Psoas muscle (tissue), 7 donors: ENCODE measurements at regions not wholly inside any gene's neighbourhood (a gene's known extent, or its start where the extent isn't known, plus 50 kb on each side); places are given as distances from the start of the nearest gene placed in this dataset.
"Not testable (repeated sequence)": the region's sequence is repeated elsewhere in the genome, so short reads cannot be mapped to it uniquely, and the experiment has no call there.

Experiments
- ATAC-seq, 4 donors: fragments of 200-7000 bp; cut with Tn5 transposase; one replicate each; pipeline ENCODE4 v1.9.1; 2020; ENCODE audit warnings: moderate library complexity in 3 of 4, mild to moderate bottlenecking in 2 of 4
- DNase-seq, 2 donors: peaks; one replicate each; pipeline ENCODE4 v3.0.0-alpha.2; 2020
- H3K27ac ChIP-seq: fragments of 200-600 bp; one replicate; pipeline ENCODE4 v1.8.0; 2022
- H3K27me3 ChIP-seq, 3 donors: fragments of 200-600 bp in 1 of 3; one replicate each; pipeline versions ENCODE4 v1.6.1 to v1.8.0; 2013 to 2022; ENCODE audit warnings: low read length in 2 of 3, mild to moderate bottlenecking in 2 of 3, moderate library complexity in 1 of 3; ENCODE audit not compliant: insufficient read depth in 3 of 3
- H3K36me3 ChIP-seq, 2 donors: fragments of 200-600 bp in 1 of 2; one replicate each; pipeline versions ENCODE4 v1.6.1 to v1.8.0; 2013 to 2022; ENCODE audit warnings: low read depth in 1 of 2, mild to moderate bottlenecking in 1 of 2, moderate library complexity in 1 of 2; ENCODE audit not compliant: insufficient read depth in 1 of 2
- H3K4me1 ChIP-seq: fragments of 200-600 bp; one replicate; pipeline ENCODE4 v1.8.0; 2022
- H3K4me3 ChIP-seq: fragments of 200-600 bp; one replicate; pipeline ENCODE4 v1.8.0; 2022; ENCODE audit warnings: mild to moderate bottlenecking
- H3K9me3 ChIP-seq: fragments of 200-600 bp; one replicate; pipeline ENCODE4 v1.8.0; 2022
- WGBS, 3 donors: extraction: QIAGEN DNeasy Blood & Tissue Kit; methylation state at CpG; one replicate each; pipeline versions ENCODE4 v1.1.6 to v1.1.7; 2013; 5-methylcytosine and 5-hydroxymethylcytosine counted together
- intact Hi-C, 2 donors: fragments of 100-400 bp; cut with DNase I; formaldehyde crosslinking; loops; one replicate each; pipeline versions ENCODE4 v1.11.0 to v1.14.2; 2022
- TF ChIP-seq, protein P1 (sequence below): fragments of 200-600 bp; IDR thresholded peaks from one replicate; pipeline ENCODE4 v1.8.0; 2022; ENCODE audit warnings: antibody characterized with exemption
- donor health status: healthy with polysubstance abuse.
- donor health status: DM: no; HTN: no; CAD: no; lungs with moderate emphysema.
- donor health status: Bipolar disorder and iron deficiency.
- donor health status: healthy.
- donor health status: DM: yes; HTN: yes; CAD: no.
- donor health status: DM: no; HTN: no; CAD: no.
- donor health status: DM: yes; HTN: yes; CAD: no.

DNA sequence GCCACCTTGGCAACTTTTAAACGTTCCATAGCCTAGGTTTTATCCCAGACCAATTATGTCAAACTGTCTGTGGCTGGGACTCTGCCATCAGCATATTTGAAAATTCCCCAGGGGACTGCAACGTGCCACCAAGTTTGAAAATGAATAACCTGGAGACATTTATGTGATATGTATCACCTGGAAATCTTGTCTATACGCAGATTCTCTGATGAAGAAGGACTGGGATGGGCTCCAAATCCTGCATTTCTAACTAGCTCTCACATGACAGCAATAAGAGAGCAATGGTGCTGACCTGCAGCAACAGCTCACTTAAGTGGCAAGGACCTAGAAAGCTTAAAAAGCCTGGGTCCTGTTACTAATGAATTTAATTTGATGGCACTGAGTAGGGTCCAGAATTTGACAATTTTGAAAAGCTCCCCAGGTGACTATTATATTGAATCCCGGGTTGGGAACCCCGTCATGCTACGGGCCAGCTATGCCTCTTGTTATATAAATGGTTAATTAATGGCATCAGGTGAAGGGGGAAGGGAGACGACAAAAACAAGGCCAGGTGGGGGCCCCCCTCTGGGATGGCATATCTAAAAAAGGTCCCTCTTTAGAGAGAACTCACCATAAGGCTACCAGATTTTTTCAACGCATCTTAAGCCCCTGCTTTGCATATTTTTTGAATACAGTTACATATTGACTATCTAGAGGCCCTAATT is 213.7 kb downstream of the ZIC5 start:
- no peaks in the 10 kb centered on the region for H3K36me3 ChIP-seq
- no peak for DNase-seq
- TF ChIP-seq, protein P1, sequence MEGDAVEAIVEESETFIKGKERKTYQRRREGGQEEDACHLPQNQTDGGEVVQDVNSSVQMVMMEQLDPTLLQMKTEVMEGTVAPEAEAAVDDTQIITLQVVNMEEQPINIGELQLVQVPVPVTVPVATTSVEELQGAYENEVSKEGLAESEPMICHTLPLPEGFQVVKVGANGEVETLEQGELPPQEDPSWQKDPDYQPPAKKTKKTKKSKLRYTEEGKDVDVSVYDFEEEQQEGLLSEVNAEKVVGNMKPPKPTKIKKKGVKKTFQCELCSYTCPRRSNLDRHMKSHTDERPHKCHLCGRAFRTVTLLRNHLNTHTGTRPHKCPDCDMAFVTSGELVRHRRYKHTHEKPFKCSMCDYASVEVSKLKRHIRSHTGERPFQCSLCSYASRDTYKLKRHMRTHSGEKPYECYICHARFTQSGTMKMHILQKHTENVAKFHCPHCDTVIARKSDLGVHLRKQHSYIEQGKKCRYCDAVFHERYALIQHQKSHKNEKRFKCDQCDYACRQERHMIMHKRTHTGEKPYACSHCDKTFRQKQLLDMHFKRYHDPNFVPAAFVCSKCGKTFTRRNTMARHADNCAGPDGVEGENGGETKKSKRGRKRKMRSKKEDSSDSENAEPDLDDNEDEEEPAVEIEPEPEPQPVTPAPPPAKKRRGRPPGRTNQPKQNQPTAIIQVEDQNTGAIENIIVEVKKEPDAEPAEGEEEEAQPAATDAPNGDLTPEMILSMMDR, result no peak
- H3K27ac ChIP-seq, result no peak overlapping the region
- no peaks in the 10 kb centered on the region for H3K4me1 ChIP-seq
- no peak overlapping the region for H3K4me3 ChIP-seq
- H3K27me3 ChIP-seq, result no peaks in the 10 kb centered on the region
- intact Hi-C loops, result no loop called here
- 73 to 77% (median 73%) methylated on average over 8 of the region's 8 CpGs for WGBS, 3 donors
- ATAC-seq, result no peak
- peaks cover 7% of the 10 kb centered on the region for H3K9me3 ChIP-seq

DNA sequence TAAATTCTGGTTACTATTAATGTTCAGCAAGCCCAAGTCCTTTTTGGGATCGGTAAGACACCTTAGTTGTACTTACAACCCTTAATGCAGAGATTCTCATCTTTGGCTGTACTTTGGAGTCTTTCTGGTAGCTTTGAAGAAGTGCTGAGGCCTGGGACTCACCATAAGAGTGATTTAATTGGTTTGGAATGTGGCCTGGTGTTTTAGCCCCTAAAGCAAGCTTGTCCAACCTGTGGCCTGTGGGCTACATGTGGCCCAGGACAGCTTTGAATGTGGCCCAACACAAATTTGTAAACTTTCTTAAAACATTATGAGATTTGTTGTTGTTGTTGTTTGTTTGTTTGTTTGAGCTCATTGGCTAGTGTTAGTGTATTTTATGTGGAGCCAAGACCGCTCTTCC is 215.3 kb downstream of the ZIC5 start:
- Histone ChIP-seq H3K4me1 (no peaks in the 10 kb centered on the region), H3K4me3 (no peak overlapping the region), H3K36me3 (no peaks in the 10 kb centered on the region), H3K27ac (no peak overlapping the region), H3K27me3 (no peaks in the 10 kb centered on the region), H3K9me3 (peaks cover 7% of the 10 kb centered on the region)
- intact Hi-C loops, result no loop called here
- TF ChIP-seq, protein P1, result no peak
- DNase-seq, result no peak
- no peak for ATAC-seq
- WGBS, 3 donors, result 88 to 96% (median 91%) methylated on average over 2 of the region's 2 CpGs

DNA sequence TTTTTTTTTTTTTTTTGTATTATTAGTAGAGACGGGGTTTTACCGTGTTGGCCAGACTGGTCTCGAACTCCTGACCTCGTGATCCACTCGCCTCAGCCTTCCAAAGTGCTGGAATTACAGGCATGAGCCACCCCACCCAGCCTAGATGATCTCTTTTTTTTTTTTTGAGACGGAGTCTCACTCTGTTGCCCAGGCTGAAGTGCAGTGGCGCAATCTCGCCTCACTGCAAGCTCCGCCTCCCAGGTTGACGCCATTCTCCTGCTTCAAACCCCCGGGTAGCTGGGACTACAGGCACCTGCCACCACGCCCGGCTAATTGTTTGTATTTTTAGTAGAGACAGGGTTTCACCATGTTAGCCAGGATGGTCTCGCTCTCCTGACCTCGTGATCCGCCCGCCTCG is 216.8 kb downstream of the ZIC5 start:
- intact Hi-C loops, H3K27me3 ChIP-seq, H3K4me1 ChIP-seq, H3K36me3 ChIP-seq, H3K27ac ChIP-seq, ATAC-seq, DNase-seq, H3K4me3 ChIP-seq, H3K9me3 ChIP-seq: not testable (repeated sequence)
- WGBS, 3 donors, result 90 to 95% (median 90%) methylated on average over 10 to 18 of the region's 18 CpGs

DNA sequence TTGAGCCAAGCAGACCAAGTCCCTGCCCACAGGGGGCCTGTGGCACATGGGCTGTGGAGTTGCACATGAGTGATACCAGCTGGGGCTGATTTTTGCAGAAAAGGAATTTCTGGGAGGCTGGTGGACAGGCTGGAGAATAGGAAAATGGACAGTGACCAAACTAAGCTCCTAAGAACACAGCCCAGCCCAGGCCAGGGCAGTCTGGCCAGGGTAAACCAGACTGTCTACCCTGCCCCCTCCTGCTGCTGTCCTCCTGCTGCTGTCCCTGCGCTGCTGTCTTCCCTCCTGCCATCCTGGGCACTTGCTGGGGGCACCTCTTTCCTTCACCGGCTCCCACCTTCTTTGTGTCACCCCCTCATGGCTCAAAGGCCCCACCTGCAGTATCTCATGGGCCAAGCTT is 219.2 kb downstream of the ZIC5 start:
- Histone ChIP-seq H3K36me3 (no peaks in the 10 kb centered on the region), H3K9me3 (no peaks in the 10 kb centered on the region), H3K27me3 (no peaks in the 10 kb centered on the region), H3K4me1 (no peaks in the 10 kb centered on the region), H3K27ac (no peak overlapping the region), H3K4me3 (no peak overlapping the region)
- WGBS, 3 donors, result 82 to 95% (median 87%) methylated on average over 2 of the region's 2 CpGs
- ATAC-seq, result no peak
- TF ChIP-seq, protein P1, result no peak
- intact Hi-C loops, result no loop called here
- DNase-seq, result no peak

DNA sequence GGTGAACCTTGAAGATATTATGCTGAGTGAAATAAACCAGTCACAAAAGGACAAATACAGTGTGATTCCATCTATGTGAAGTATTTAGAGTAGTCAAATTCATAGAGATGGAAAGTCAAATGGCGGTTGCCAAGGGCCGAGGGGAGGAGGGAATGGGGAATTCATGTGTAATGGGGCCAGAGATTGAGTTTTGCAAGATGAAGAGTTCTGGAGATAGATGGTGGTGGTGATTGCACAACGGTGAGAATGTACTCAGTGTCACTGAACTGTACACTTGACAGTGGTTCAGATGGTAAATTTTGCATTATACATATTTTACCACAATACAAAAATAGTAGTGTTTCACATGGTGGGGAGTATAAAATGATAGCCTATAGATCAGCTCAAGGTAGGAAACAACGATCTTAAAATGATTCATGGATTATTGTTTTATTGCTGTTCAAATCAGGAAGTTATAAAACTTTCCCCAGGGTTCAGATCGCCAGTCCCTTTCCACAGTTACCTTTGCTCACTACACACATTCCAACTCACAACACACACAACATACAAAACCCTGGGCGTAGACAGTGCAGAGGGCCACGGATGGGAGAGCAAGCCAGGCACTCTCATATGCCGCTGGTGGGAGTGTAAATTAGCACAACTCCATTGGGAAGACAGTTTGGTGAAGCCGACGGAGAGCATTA is 219.9 kb downstream of the ZIC5 start:
- Histone ChIP-seq H3K36me3 (no peaks in the 10 kb centered on the region), H3K4me1 (no peaks in the 10 kb centered on the region), H3K27ac (no peak overlapping the region), H3K27me3 (no peaks in the 10 kb centered on the region), H3K9me3 (no peaks in the 10 kb centered on the region), H3K4me3 (no peak overlapping the region)
- DNase-seq, result no peak
- intact Hi-C loops, result no loop called here
- TF ChIP-seq, protein P1, result no peak
- ATAC-seq, result no peak
- 84 to 87% (median 87%) methylated on average over 10 of the region's 10 CpGs for WGBS, 3 donors
